OCI-M2 (cell line): ENCODE measurements at regions not wholly inside any gene's neighbourhood (a gene's known extent, or its start where the extent isn't known, plus 50 kb on each side); places are given as distances from the start of the nearest gene placed in this dataset.

Source experiments
- DNase-seq: peaks from one replicate; lab custom pipeline; 2025; ENCODE audit not compliant: unreplicated experiment; lab: John Stamatoyannopoulos, UW

DNA sequence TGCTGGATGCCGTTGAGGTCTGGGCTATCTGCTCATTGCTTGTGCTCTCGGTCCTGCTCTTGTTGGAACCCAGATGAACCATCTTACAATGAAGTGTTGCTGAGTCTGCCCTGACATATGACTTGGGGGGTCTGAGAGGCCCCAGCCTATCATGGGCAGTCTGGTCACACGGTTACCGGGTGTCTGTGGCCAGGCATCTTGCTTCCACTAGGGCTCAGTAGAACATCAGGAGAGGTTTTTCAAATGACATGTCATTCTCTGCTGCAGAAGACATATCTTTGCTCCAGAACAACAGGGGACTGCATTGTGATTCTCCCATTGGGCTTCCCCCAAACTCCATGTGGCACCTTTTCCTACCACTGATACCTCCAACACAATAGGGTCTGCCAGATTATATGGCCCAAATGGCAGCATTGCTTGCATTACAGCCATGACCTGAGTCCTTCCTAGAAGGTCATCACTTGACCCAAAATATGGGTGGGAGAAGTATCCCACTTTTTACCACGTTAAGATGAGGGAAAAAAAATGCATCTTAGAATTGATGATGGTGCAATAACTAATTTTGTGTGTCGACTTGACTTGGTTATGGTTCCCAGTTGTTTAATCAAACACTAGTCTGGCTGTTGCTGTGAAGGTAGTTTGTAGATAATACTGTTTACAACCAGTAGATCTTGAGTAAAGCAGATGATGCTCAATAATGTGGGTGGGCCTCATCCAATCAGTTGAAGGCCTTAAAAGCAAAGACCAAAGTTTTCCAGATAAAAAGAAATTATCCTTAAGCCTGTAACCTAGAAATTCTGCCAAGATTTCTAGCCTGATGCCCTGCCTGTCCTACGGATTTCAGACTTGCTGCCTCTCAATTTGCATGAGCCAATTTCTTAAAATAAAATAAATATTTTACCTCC is 241.0 kb downstream of the QKI start:
- DNase-seq, result no peak

DNA sequence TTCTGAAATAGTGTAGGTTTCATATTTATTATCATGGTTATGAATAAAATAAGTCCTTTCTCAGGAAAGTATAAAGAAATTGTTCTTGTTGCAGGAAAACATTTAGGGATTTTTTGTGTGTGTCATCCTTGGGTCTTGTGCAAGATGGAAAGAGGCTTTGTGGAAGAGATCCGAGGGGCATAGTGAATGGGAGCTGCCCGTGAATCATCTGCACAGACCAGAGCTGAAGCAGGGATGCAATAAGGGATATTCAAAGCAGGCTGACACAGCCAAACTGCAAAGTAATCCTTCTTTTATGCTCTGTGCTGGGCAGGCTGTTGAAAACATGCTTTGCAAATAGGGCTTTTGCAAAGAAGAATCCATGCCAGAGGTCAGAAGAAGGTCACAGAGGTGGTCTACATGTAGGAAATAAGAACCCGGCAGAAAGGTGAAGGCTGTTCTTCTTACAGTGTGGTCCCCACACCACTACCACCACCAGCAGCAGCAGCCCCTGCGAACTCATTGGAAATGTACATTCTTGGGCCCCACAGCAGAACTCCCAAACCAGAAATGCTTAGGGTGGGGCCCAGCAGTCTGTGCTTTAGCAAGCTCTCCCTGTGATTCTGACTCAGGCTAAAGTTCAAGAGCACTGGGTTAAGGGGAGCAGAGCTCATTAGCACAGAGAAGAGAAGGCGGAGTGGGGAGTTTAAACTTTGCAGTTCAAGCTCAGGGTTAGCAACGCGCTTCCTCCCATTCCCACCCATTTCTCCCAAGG is 237.6 kb downstream of the QKI start:
- no peak for DNase-seq

DNA sequence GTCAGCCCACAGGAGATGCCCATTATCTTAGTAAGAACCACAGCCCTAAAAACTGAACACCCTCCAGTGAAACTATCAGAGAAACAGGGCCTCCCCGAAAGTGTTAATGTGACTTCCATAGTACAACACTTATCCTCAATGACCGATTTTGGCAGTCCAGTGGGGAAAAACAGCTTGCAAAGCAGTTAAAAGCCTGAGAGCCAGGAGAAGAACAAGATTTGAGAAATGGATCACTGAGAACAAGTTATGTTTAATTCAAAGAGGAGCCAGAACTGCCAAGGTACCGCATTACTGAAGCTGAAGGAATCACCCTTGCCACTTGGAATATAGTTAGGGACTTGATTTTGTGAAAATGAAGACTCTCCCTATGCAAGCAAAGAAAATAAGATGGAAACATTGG is 236.9 kb downstream of the QKI start:
- no peak for DNase-seq

DNA sequence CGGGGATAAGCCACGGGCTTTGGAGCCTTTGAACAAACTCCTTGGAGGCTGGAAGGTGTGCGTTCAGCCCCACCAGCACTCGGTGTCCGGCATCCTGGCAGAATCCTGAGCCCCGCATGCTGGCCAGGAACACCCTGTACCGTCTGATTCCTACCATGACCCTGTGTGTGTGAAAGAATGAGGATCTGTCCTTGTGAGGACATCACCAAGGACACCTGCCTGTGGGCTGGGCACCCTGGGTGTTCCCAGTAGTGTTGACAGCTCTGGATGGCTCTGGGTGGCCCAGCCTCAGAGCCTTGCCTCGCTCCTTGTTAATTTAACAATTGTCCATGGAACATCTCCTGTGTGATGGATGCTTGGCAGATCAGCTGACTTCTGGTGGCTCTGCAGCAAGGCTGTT is 234.3 kb downstream of the QKI start:
- DNase-seq, result no peak

DNA sequence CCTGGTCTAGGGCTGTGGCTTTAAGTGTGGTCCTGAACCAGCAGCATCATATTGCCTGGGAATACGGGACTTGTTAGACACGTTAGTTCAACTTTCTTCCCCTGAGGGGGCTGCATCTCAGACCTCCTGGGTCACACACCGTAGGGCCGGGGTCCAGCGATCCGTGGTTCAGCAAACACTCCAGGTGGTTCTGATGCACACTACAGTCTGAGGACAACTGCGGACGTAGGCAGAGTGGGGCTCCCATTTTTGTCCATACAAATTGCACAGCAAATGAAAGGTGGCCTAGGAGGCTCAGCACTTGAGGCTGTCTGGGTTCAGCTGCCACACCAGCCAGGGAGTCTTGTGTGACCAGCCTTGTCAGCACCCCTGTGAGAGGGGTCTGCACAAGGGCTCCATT is 233.1 kb downstream of the QKI start:
- no peak for DNase-seq

DNA sequence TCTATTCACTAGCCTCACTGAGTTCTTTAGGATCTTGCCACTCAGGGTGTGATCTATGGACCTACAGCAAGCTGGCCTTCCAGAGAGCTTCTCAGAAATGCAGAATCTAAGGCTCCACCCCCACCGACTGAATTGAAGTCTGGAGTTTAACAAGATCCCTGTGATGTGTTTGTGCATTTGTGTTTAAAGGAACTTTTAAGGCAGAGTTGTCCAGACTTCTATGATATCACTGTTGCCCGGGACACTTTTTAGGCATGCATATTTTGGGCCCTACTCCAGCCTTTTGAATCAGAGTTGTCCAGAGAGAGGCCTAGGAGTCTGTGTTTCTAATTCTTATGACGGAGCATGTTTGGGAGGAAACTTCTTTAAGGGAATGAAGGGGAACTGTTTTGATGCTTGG is 232.3 kb downstream of the QKI start:
- DNase-seq, result no peak

DNA sequence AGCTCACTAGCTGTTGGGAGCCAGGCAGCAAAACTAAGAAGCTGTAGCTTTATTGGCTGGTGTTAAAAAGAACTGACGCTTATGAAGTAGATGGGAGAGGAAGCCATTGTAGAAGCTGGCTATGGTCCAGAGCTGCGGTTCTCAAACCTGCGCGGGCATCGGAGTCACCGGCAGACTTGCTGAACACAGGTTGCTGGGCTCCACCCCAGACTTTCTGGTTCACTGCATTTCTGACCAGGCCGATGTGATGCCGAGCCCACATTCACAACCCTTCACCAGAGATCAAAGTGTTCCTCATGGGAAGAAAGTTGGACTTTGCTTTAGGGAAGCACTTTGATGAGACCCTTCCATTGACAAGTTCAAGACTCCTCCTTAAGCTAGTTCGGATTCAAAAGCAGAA is 231.6 kb downstream of the QKI start:
- no peak for DNase-seq

DNA sequence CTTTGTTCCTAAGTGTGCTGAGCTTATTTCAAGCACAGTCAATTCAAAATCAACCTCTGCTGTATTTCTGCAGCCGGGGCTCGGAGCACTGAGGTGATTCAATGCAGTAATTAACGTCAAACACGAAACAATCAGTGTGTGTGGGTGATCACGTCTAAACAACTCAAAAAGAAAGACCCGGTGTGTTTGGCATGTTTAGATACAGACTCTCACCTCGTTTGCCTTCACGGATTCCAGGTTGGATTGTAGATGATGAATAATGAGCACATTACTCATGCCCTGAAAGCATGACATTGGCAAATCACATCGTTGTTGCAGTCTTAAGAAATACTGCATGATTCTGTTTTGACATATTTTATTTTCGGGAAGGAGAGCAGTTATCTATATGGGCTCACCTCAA is 231.0 kb downstream of the QKI start:
- DNase-seq, result no peak

DNA sequence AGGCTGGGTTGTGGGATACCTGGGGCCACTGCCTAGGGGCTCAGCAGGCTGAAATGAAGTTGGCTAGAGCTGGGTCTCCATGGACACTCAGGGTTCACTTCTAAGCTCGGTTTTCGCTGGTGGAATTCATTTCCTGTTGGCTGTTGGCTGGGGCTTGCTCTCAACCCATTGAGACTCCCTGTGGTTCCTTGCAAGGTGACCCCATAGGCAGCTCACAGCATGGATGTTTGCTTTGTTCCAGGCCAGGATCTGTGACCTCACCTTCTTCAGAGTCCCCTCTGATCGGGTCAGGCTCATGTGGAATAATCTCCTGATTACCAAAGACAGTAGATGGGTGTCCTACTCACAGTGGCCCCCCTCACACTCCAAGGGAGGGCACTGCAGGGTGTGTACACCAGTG is 229.3 kb downstream of the QKI start:
- DNase-seq, result no peak

DNA sequence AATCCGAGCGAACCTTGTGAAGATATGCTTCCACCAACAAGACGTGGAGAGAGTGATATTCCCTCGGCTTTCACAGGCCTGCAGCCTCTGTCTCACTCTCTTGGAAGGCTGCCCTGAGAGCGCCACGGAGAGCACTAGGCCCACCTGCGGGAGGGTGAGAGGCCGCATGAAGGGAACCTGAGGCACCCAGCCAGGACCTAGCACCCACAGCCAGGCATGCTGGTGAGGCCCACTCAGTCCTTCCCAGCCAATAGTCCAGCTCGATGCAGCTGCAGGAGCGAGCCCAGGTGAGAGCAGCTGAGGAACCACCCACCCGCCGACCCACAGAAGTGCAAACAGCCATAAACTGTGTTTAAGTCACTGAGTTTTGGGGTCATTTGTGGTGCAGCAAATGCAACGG is 227.2 kb downstream of the QKI start:
- no peak for DNase-seq

DNA sequence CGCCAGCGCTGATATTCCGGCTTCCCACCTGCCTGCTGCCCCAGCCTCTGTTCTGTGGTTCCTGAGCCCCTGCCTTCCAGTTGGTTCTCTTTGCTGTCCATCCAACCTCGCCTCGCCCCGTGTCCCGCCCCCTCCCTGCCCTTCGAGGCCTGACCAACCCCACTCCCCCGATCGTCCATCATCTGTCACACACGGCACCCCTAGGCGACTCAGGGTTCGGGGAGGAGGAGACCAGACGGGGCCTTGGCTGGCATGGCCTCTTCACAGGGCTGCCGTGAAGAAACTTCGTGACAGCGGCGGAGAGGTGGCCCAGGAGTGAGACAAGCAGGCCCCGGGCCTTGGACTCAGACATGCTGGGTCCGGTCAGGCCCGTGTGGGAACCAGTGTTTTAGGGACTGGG is 226.1 kb downstream of the QKI start:
- DNase-seq, result no peak

DNA sequence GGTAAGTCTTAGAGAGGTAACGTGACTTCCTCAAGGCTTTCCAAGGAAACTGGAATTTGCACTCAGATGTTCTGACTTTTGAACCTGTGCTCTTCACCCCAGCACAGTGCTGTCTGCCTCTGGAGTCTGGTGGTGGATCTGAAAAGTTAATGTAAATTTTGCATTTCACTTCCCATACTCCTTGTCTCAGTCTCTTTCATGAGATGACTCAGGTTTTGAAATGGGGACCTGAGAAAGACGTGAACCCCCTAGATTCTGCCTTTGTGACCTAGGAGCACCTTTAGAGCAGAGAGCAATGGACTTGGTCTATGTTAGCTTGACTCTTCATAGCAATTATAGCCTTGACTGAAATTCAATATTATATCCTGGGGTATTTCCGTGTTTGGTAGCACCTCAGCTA is 223.0 kb downstream of the QKI start:
- no peak for DNase-seq

DNA sequence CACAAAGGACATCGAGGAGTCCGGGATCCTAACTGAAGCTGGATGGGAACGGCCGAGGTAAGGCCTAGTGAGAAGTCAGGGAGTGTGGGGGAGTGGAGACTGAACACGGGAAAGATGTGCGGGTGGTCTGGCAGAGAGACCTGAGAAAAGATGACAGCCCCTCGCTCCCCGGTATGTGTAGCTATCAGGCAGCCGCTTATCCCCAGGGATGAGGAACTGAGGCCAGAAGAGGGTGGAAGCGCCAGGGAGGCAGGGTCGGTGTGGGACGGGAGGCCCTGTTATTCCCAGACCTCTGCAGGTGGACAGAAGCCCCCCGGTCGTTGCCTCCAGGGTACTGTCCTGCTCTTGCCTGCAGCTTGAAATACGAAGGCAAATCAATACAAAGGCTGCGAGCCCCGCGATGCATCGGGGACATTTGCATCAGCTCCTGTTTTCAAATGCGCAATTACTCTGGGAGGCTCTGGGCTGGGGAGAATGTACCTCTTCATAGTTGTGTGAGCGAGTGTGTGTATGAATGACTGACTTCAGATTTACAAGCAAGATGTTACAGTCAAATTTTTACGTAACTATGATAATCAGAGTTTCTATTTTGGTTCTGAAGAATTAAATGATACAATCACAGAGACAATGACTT is 221.3 kb downstream of the QKI start:
- DNase-seq, result no peak

DNA sequence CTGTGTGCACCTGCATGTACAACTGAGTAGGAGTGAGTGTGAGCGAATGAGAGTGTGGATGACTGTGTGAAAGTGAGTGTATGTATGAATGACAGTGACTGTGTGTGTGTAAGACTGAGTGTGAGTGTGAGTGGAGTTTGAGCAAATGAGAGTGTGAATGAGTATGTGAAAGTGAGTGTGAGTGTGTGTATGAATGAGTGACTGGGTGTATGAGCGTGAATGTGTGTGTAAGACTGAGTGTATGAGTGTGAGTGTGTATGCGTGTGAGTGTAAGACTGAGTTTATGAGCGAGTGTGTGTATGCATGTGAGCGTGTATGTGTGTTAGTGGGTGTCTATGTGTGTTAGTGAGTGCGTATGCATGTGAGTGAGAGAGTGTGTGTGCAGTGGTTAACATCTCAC is 220.8 kb downstream of the QKI start:
- DNase-seq, result no peak

DNA sequence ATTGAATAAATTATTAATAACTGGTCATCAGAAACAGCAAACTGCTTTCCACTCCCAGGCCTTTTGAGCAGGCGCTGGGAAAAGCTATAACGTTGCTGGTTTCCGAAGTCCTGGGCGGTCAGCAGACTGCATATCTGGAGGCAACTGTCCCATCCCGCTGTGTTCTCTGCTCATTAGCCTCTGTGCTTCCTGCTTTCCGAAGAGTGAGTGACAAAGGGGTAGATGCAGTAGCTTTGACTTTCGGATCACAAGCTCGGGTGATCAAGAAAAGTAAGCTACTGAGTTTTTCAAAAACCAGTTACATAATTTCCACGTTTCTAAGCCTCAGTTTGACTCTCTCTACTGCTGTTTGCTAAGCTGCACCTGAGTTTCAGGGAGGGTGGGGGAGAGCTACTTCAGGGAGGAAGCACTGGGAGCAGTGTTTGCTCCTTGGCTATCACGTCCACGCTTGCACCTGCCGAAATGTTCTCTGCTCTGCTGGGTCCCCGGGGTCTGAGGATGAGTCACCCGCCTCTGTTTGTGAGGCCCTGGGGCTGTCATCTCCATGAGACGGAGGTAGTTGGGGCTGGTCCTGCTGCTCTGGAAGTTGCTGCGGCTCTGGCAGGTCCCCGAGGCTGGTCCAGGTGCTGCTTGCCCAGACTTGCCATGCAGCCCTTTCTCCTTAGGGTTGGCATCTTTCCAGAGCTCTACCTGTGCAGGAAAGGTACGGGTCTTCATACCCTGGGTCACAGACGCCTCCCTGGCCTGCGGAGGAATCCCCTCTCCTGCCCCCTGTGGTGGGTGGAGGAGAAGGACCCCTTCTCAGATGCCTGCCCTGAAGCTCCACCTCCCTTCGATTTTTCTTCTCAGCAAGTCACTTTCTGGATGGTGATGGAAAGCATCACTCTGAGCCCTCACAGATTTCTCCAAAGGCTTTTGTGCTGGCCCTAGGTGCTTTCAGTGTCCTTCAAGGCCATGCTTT is 220.0 kb downstream of the QKI start:
- no peak for DNase-seq

DNA sequence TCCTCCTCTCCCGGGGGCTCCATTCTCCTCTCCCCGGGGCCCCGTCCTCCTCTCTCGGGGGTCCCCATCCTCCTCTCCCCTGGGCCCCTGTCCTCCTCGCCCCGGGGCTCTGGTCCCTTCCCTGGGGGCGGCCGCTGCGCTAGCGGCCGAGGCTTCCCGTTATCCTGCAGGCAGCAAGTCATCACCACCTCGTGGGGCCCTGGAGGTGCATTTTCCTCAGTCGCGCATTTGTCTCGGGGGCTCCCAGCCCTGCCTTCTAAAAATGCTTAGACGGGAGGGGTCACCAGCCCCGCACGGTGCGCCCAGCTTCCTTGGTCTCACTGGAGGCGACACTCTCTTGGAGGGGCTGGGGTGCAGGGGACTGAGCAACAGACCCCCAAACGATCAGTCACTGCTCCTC is 216.5 kb downstream of the QKI start:
- DNase-seq, result no peak

DNA sequence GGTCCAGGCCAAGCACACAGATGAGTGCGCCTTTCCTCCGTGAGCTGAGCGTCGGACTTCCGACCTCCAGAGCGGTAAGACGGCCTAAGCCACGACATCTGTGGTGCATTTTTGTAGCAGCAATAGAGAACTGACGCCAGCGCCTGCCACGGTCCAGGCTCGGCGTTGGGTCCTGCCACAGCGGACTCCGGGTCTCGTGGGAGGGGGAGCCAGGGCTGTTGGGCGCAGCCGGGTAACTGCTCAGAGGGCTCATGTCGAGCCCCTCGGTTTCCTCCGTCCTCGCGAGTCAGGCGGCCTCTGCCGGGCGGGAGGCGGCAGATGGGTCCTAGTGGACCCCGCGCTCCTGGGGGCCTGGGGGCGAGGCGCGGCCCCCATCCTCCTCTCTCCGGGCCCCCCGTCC is 216.1 kb downstream of the QKI start:
- no peak for DNase-seq

DNA sequence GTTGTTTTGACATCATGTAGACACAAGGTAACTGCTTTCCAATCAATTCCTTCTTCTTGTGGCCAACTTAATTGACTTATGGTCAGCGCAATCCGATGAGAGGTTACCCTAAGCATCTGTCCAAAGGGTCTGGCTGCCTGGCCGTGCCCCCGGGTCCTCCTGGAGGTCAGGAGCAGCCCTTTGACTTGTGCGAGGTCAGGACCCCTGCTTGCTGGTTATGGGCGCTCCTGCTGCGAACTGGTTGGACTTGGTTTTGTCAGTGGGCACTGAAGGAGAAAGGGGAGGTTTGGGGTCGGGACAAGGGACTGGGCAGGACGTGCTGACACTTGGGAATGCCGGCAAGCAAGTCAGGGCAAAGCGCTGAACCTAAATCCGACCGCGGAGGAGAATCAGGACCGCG is 215.6 kb downstream of the QKI start:
- no peak for DNase-seq
